ENCODE measurements at regions not wholly inside any gene's neighbourhood (a gene's known extent, or its start where the extent isn't known, plus 50 kb on each side); places are given as distances from the start of the nearest gene placed in this dataset.

GRCh38 chr5:133866160-133866902 is 102.1 kb downstream of the C5orf15 start:
- dilution Hi-C loops (cut with MboI; ENCODE audit: extremely low pct_ligation_motif_present, low sequenced_read_pairs): loop anchor here (5.0 kb wide), 1 partner anchor 64 kb away; no protein-coding TSS in a partner anchor
- DNase-seq (ENCODE audit: low read depth, low spot score) (no peak), FAIRE-seq (no peak)
- H3K27ac ChIP-seq (ENCODE audit: control insufficient read depth, insufficient read depth, low read length): no peak overlapping the region
- H3K9me1 ChIP-seq (ENCODE audit: control insufficient read depth, extremely low read depth, insufficient read depth, low read length): no peaks in the 10 kb centered on the region
- no peak overlapping the region for H2AFZ ChIP-seq (ENCODE audit: control insufficient read depth, low read length)
- peaks cover 8% of the 10 kb centered on the region for H3K4me1 ChIP-seq (ENCODE audit: control insufficient read depth, extremely low read depth, insufficient read depth, low read length)
- peaks cover 28% of the 10 kb centered on the region for H3K27me3 ChIP-seq (ENCODE audit: control insufficient read depth, extremely low read depth, insufficient read depth, low read length)
- H3K4me3 ChIP-seq (ENCODE audit: control insufficient read depth in 2 of 3, extremely low read depth in 1 of 3, insufficient read depth in 2 of 3, low read depth in 1 of 3, low read length in 3 of 3): no peak overlapping the region
- H3K9ac ChIP-seq (ENCODE audit: control insufficient read depth, extremely low read depth, insufficient read depth, low read length): no peak overlapping the region
- H3K4me2 ChIP-seq (ENCODE audit: control insufficient read depth, extremely low read depth, insufficient read depth, low read depth, low read length): no peak overlapping the region
- H4K20me1 ChIP-seq (ENCODE audit: control insufficient read depth, extremely low read depth, insufficient read depth, low read length): no peaks in the 10 kb centered on the region
- no peaks in the 10 kb centered on the region for H3K79me2 ChIP-seq (ENCODE audit: control insufficient read depth, insufficient read depth, low read length)
- TF ChIP-seq CTCF (optimal IDR thresholded peaks at IDR 0.05 in 1 of 3, IDR thresholded peaks at IDR 0.05 in 1 of 3, conservative IDR thresholded peaks at IDR 0.05 in 1 of 3; ENCODE audit: extremely low read depth in 1 of 3, insufficient read depth in 2 of 3, low read length in 3 of 3): no peak
- no peak for TF ChIP-seq EZH2 (IDR thresholded peaks at IDR 0.05; ENCODE audit: low read length)
- H3K36me3 ChIP-seq (ENCODE audit: control insufficient read depth in 2 of 2, extremely low read depth in 1 of 2, insufficient read depth in 2 of 2, low read length in 2 of 2): no peaks in the 10 kb centered on the region
- no peaks in the 10 kb centered on the region for H3K9me3 ChIP-seq (ENCODE audit: control insufficient read depth, low read depth, low read length)

DNA sequence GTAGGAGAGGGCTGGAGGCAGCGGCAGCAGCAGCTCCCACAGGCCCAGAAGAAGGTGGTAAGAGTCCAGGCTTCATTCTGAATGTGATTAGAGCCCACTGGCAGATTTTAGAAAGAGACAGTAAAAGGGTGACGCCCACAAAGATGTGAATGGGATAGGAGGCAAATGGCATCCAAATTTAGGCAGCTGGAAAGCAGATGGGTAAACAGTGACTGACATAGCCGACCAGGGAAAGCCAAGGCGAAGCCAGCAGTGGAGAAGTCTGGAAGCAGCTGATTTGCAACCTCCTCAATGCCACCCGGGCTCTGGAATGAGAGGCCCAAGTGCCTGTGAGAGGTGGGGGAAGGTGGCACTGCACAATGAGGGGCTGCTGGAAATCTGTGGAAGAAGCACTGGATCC is 103.3 kb downstream of the C5orf15 start:
- dilution Hi-C loops (cut with MboI; ENCODE audit: extremely low pct_ligation_motif_present, low sequenced_read_pairs): loop anchor here (5.0 kb wide), 1 partner anchor 63 kb away; no protein-coding TSS in a partner anchor
- H3K36me3 ChIP-seq (ENCODE audit: control insufficient read depth in 2 of 2, extremely low read depth in 1 of 2, insufficient read depth in 2 of 2, low read length in 2 of 2): no peaks in the 10 kb centered on the region
- no peak overlapping the region for H2AFZ ChIP-seq (ENCODE audit: control insufficient read depth, low read length)
- peaks cover 37% of the 10 kb centered on the region for H3K27me3 ChIP-seq (ENCODE audit: control insufficient read depth, extremely low read depth, insufficient read depth, low read length)
- no peak for FAIRE-seq
- H3K79me2 ChIP-seq (ENCODE audit: control insufficient read depth, insufficient read depth, low read length): no peaks in the 10 kb centered on the region
- TF ChIP-seq EZH2 (IDR thresholded peaks at IDR 0.05; ENCODE audit: low read length): no peak
- no peak for TF ChIP-seq CTCF (optimal IDR thresholded peaks at IDR 0.05 in 1 of 3, IDR thresholded peaks at IDR 0.05 in 1 of 3, conservative IDR thresholded peaks at IDR 0.05 in 1 of 3; ENCODE audit: extremely low read depth in 1 of 3, insufficient read depth in 2 of 3, low read length in 3 of 3)
- H3K4me2 ChIP-seq (ENCODE audit: control insufficient read depth, extremely low read depth, insufficient read depth, low read depth, low read length): no peak overlapping the region
- H3K9ac ChIP-seq (ENCODE audit: control insufficient read depth, extremely low read depth, insufficient read depth, low read length): no peak overlapping the region
- no peaks in the 10 kb centered on the region for H3K9me3 ChIP-seq (ENCODE audit: control insufficient read depth, low read depth, low read length)
- H3K9me1 ChIP-seq (ENCODE audit: control insufficient read depth, extremely low read depth, insufficient read depth, low read length): no peaks in the 10 kb centered on the region
- no peak for DNase-seq (ENCODE audit: low read depth, low spot score)
- H3K4me3 ChIP-seq (ENCODE audit: control insufficient read depth in 2 of 3, extremely low read depth in 1 of 3, insufficient read depth in 2 of 3, low read depth in 1 of 3, low read length in 3 of 3): no peak overlapping the region
- no peak overlapping the region for H3K27ac ChIP-seq (ENCODE audit: control insufficient read depth, insufficient read depth, low read length)
- no peaks in the 10 kb centered on the region for H4K20me1 ChIP-seq (ENCODE audit: control insufficient read depth, extremely low read depth, insufficient read depth, low read length)
- peaks cover 8% of the 10 kb centered on the region for H3K4me1 ChIP-seq (ENCODE audit: control insufficient read depth, extremely low read depth, insufficient read depth, low read length)
